H1 (cell line): ENCODE measurements at regions not wholly inside any gene's neighbourhood (a gene's known extent, or its start where the extent isn't known, plus 50 kb on each side); places are given as distances from the start of the nearest gene placed in this dataset.

ENCODE experiments used
- CTCF ChIA-PET: fragments of 300-600 bp; sonication (Branson Sonifier 250); formaldehyde crosslinking; loops from one replicate; lab custom pipeline; 2021; ENCODE audit not compliant: partially characterized antibody; lab: Charles Lee
- POLR2A ChIA-PET: fragments of 300-600 bp; sonication (Branson Sonifier 250); formaldehyde crosslinking; loops from one replicate; lab custom pipeline; 2021; ENCODE audit warnings: inconsistent platforms; ENCODE audit not compliant: partially characterized antibody; lab: Charles Lee
- DNase-seq, 2 experiments: peaks; one replicate each; pipeline versions ENCODE4 v3.0.0 to v3.0.0-alpha.2; 2010 to 2022; ENCODE audit warnings: low spot score in 2 of 2, low read depth in 1 of 2, mixed read lengths in 1 of 2
- FAIRE-seq: peaks from 2 replicates; lab custom pipeline; 2011; peaks lifted over from hg19 to GRCh38; lab: Jason Lieb, UNC
- H2AFZ ChIP-seq: 2 replicates; pipeline ENCODE4 v1.8.1; 2012; ENCODE audit warnings: low read length, inconsistent platforms
- H2AK5ac ChIP-seq: 2 replicates; pipeline ENCODE4 v1.6.1; 2013; ENCODE audit warnings: low read depth, low read length
- H2BK120ac ChIP-seq: replicated peaks from 2 replicates; pipeline ENCODE3; 2013; ENCODE audit warnings: low read depth, low read length, inconsistent platforms
- H2BK12ac ChIP-seq: 2 replicates; pipeline ENCODE4 v1.6.1; 2013; ENCODE audit warnings: low read depth, low read length
- H2BK15ac ChIP-seq: 2 replicates; pipeline ENCODE4 v1.6.1; 2013; ENCODE audit warnings: low read length
- H2BK20ac ChIP-seq: 2 replicates; pipeline ENCODE4 v1.6.1; 2013; ENCODE audit warnings: low read length
- H2BK5ac ChIP-seq: 2 replicates; pipeline ENCODE4 v1.6.1; 2013; ENCODE audit warnings: low read depth, low read length
- H3K14ac ChIP-seq: 2 replicates; pipeline ENCODE4 v1.6.1; 2013; ENCODE audit warnings: inconsistent platforms; ENCODE audit not compliant: insufficient read length
- H3K18ac ChIP-seq: 2 replicates; pipeline ENCODE4 v1.6.1; 2013; ENCODE audit warnings: low read length; ENCODE audit errors: extremely low read depth
- H3K23ac ChIP-seq: 2 replicates; pipeline ENCODE4 v1.6.1; 2013; ENCODE audit warnings: inconsistent platforms; ENCODE audit not compliant: insufficient read length
- H3K23me2 ChIP-seq: 2 replicates; pipeline ENCODE4 v1.6.1; 2013; ENCODE audit warnings: low read depth, low read length
- H3K27ac ChIP-seq: 2 replicates; pipeline ENCODE4 v1.6.1; 2011; ENCODE audit warnings: low read depth, low read length, inconsistent platforms
- H3K27me3 ChIP-seq, 4 experiments: replicated peaks in 1 of 4; 1 replicate in 1 of 4; 2 replicates in 3 of 4; pipeline versions ENCODE4 v1.6.1 to v1.8.1; 2011 to 2013; ENCODE audit warnings: low read length in 3 of 4, mild to moderate bottlenecking in 3 of 4, inconsistent platforms in 2 of 4, mixed read lengths in 2 of 4, moderate library complexity in 1 of 4; ENCODE audit not compliant: control insufficient read depth in 3 of 4, insufficient read depth in 3 of 4; ENCODE audit errors: extremely low read depth in 1 of 4
- H3K36me3 ChIP-seq, 4 experiments: 2 replicates each; pipeline versions ENCODE4 v1.6.1 to v1.8.1; 2011 to 2013; ENCODE audit warnings: mild to moderate bottlenecking in 4 of 4, low read length in 3 of 4, moderate library complexity in 2 of 4, control low read depth in 1 of 4, inconsistent platforms in 1 of 4; ENCODE audit not compliant: insufficient read depth in 4 of 4, control insufficient read depth in 2 of 4
- H3K4ac ChIP-seq: replicated peaks from 2 replicates; pipeline ENCODE3; 2013; ENCODE audit warnings: low read length, low read depth, mixed read lengths, inconsistent platforms; ENCODE audit not compliant: insufficient read length
- H3K4me1 ChIP-seq, 4 experiments: replicated peaks in 1 of 4; 1 replicate in 1 of 4; 2 replicates in 3 of 4; pipeline versions ENCODE4 v1.6.1 to v1.8.1; 2011 to 2013; ENCODE audit warnings: low read length in 3 of 4, inconsistent platforms in 2 of 4, mixed read lengths in 1 of 4; ENCODE audit not compliant: insufficient read depth in 4 of 4, control insufficient read depth in 3 of 4
- H3K4me2 ChIP-seq, 2 experiments: 2 replicates each; pipeline versions ENCODE4 v1.6.1 to v1.8.1; 2011 to 2013; ENCODE audit warnings: low read depth in 2 of 2, low read length in 2 of 2, control low read depth in 1 of 2, inconsistent platforms in 1 of 2, mild to moderate bottlenecking in 1 of 2; ENCODE audit not compliant: insufficient read depth in 1 of 2
- H3K4me3 ChIP-seq, 4 experiments: fragments of 200-600, 300-600 bp in 1 of 4; sonication (generic), shearing (Covaris generic), sonication (Bioruptor Twin) in 1 of 4; 2 replicates each; pipeline versions ENCODE4 v1.5.1 to v1.8.1; 2011 to 2016; ENCODE audit warnings: low read length in 4 of 4, low read depth in 3 of 4, control low read depth in 2 of 4, inconsistent platforms in 2 of 4, mild to moderate bottlenecking in 2 of 4, mixed read lengths in 1 of 4, moderate library complexity in 1 of 4; ENCODE audit not compliant: insufficient read depth in 2 of 4; ENCODE audit errors: extremely low read depth in 1 of 4
- H3K56ac ChIP-seq: replicated peaks from 2 replicates; pipeline ENCODE3; 2013; ENCODE audit warnings: low read depth, mild to moderate bottlenecking, mixed read lengths, low read length, inconsistent platforms; ENCODE audit not compliant: insufficient read length
- H3K79me1 ChIP-seq: 2 replicates; pipeline ENCODE4 v1.6.1; 2013; ENCODE audit warnings: low read depth, low read length, control low read depth
- H3K79me2 ChIP-seq, 2 experiments: 2 replicates each; pipeline versions ENCODE4 v1.6.1 to v1.8.1; 2012 to 2013; ENCODE audit warnings: low read length in 2 of 2, mild to moderate bottlenecking in 2 of 2, inconsistent platforms in 1 of 2; ENCODE audit not compliant: insufficient read depth in 2 of 2, control insufficient read depth in 1 of 2
- H3K9ac ChIP-seq, 4 experiments: replicated peaks in 1 of 4; 1 replicate in 1 of 4; 2 replicates in 3 of 4; pipeline versions ENCODE4 v1.6.1 to v1.8.1; 2011 to 2013; ENCODE audit warnings: low read depth in 3 of 4, low read length in 3 of 4, control low read depth in 2 of 4, mild to moderate bottlenecking in 2 of 4, moderate library complexity in 2 of 4, inconsistent platforms in 1 of 4; ENCODE audit errors: extremely low read depth in 1 of 4
- H3K9me3 ChIP-seq, 2 experiments: 2 replicates each; pipeline versions ENCODE4 v1.6.1 to v1.8.1; 2012 to 2013; ENCODE audit warnings: mild to moderate bottlenecking in 2 of 2, moderate library complexity in 2 of 2, control low read depth in 1 of 2, inconsistent platforms in 1 of 2, low read depth in 1 of 2, low read length in 1 of 2, mixed read lengths in 1 of 2; ENCODE audit not compliant: insufficient read depth in 2 of 2
- H4K20me1 ChIP-seq, 2 experiments: replicated peaks in 1 of 2; 2 replicates each; pipeline versions ENCODE3 to v1.8.1; 2011 to 2013; ENCODE audit warnings: inconsistent platforms in 2 of 2, low read length in 2 of 2, mild to moderate bottlenecking in 1 of 2; ENCODE audit not compliant: insufficient read depth in 2 of 2, control insufficient read depth in 1 of 2
- H4K5ac ChIP-seq: 2 replicates; pipeline ENCODE4 v1.6.1; 2013; ENCODE audit warnings: low read length, low read depth, mixed read lengths, inconsistent platforms; ENCODE audit not compliant: insufficient read length
- H4K8ac ChIP-seq: 2 replicates; pipeline ENCODE4 v1.8.0; 2013; ENCODE audit warnings: mild to moderate bottlenecking, moderate library complexity, low read length, inconsistent platforms; ENCODE audit not compliant: insufficient read depth; ENCODE audit errors: extremely low read depth
- H4K91ac ChIP-seq: replicated peaks from 2 replicates; pipeline ENCODE3; 2013; ENCODE audit warnings: low read length, mixed read lengths, inconsistent platforms; ENCODE audit not compliant: insufficient read length
- EGR1 ChIP-seq: IDR thresholded peaks from 2 replicates; pipeline ENCODE4 v1.6.1; 2011; ENCODE audit warnings: low read depth, low read length, borderline replicate concordance
- HDAC2 ChIP-seq, 2 experiments: fragments of 300-600 bp in 1 of 2; sonication (generic) in 1 of 2; IDR thresholded peaks; 2 replicates each; pipeline ENCODE4 v1.6.1; 2011 to 2012; ENCODE audit warnings: low read depth in 2 of 2, low read length in 2 of 2, mild to moderate bottlenecking in 2 of 2, moderate library complexity in 2 of 2, borderline replicate concordance in 1 of 2, inconsistent platforms in 1 of 2
- WGBS, 2 experiments: shearing (Covaris generic) in 1 of 2; methylation state at CpG; one replicate each; pipeline versions ENCODE4 v1.1.6 to v1.1.7; 2013 to 2015; ENCODE audit warnings: low lambda C conversion rate in 2 of 2, mixed read lengths in 2 of 2, inconsistent platforms in 1 of 2, low coverage in 1 of 2, missing lambda C conversion rate in 1 of 2; ENCODE audit not compliant: insufficient replicate concordance in 2 of 2, insufficient coverage in 1 of 2, insufficient read length in 1 of 2; ENCODE audit errors: extremely low coverage in 1 of 2, missing lambda C conversion rate in 1 of 2; 5-methylcytosine and 5-hydroxymethylcytosine counted together

GRCh38 chr2:8405334-8405733, 276.5 kb upstream of the ID2 start:
- no peak overlapping the region for H3K23ac ChIP-seq
- H2BK20ac ChIP-seq: no peak overlapping the region
- no peak overlapping the region for H4K5ac ChIP-seq
- no peak overlapping the region for H3K14ac ChIP-seq
- no peak for TF ChIP-seq EGR1
- TF ChIP-seq HDAC2 (IDR thresholded peaks at IDR 0.05; ENCODE audit: borderline replicate concordance in 1 of 2, low read depth in 2 of 2, low read length in 2 of 2): no peak
- no peaks in the 10 kb centered on the region for H3K79me1 ChIP-seq
- no peak overlapping the region for H2BK12ac ChIP-seq
- no peaks in the 10 kb centered on the region for H4K20me1 ChIP-seq
- FAIRE-seq: no peak
- H3K36me3 ChIP-seq: no peaks in the 10 kb centered on the region
- H3K4me1 ChIP-seq: no peaks in the 10 kb centered on the region
- H3K23me2 ChIP-seq: no peaks in the 10 kb centered on the region
- H4K8ac ChIP-seq: no peak overlapping the region
- ChIA-PET POLR2A (no interaction called here), CTCF (interaction anchor here (0.7 kb wide), 1 partner anchor 10 kb away, joined by 4 read pairs; no protein-coding TSS in a partner anchor)
- no peak overlapping the region for H2BK120ac ChIP-seq
- H3K18ac ChIP-seq: no peak overlapping the region
- H2BK5ac ChIP-seq: no peak overlapping the region
- no peak overlapping the region for H3K4ac ChIP-seq
- H3K27me3 ChIP-seq: no peaks in the 10 kb centered on the region
- no peak overlapping the region for H3K9ac ChIP-seq
- no peak overlapping the region for H4K91ac ChIP-seq
- H2AFZ ChIP-seq: no peak overlapping the region
- 88% methylated on average over 3 of the region's 3 CpGs; no CpG with 5 or more reads in 1 of the 2 experiments for WGBS, 2 experiments
- no peak overlapping the region for H2BK15ac ChIP-seq
- H3K56ac ChIP-seq: no peak overlapping the region
- H3K79me2 ChIP-seq: no peaks in the 10 kb centered on the region
- no peak overlapping the region for H3K27ac ChIP-seq
- no peak overlapping the region for H2AK5ac ChIP-seq
- no peaks in the 10 kb centered on the region for H3K9me3 ChIP-seq
- DNase-seq: no peak
- no peak overlapping the region for H3K4me2 ChIP-seq
- H3K4me3 ChIP-seq: no peak overlapping the region
